Adrenal gland (tissue), 5 donors: ENCODE measurements at regions not wholly inside any gene's neighbourhood (a gene's known extent, or its start where the extent isn't known, plus 50 kb on each side); places are given as distances from the start of the nearest gene placed in this dataset.

Source experiments
- POLR2A ChIP-seq, 2 donors: fragments of 450-650 bp; IDR thresholded peaks; one replicate each; pipeline ENCODE4 v1.6.1; 2017; ENCODE audit warnings: antibody characterized with exemption in 2 of 2, mild to moderate bottlenecking in 2 of 2, moderate library complexity in 1 of 2
- TF ChIP-seq, protein P1 (sequence below), 6 experiments: fragments of 450-650 bp in 4 of 6; fragments of 200-600 bp in 2 of 6; sonication (generic) in 1 of 6; IDR thresholded peaks; 1 replicate in 5 of 6; 2 replicates in 1 of 6; pipeline versions ENCODE4 v1.5.1 to v1.8.0; 2016 to 2021; ENCODE audit warnings: antibody characterized with exemption in 6 of 6, mild to moderate bottlenecking in 2 of 6, moderate library complexity in 1 of 6
- donor health status: DM: no; HTN: no; CAD: no.

DNA sequence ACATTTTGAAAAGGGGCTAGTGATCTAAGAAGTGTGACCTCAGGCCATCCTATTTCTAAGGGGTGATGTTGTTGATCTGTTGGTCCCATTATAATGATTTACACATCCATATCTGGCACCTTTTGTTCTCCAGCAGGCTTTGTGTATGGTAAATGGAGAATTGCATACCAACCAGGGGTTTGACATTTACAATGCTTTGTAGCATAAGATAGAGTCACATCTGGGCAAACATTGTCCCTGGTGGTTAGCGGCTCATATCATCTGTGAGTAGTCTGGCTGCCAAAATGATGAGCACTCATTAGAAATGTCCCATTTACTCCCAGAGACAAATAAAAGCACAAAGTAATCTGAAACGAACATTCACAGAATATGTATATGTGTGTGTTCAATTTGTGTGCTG is 1775.5 kb upstream of the CELF4 start:
- TF ChIP-seq, protein P1, sequence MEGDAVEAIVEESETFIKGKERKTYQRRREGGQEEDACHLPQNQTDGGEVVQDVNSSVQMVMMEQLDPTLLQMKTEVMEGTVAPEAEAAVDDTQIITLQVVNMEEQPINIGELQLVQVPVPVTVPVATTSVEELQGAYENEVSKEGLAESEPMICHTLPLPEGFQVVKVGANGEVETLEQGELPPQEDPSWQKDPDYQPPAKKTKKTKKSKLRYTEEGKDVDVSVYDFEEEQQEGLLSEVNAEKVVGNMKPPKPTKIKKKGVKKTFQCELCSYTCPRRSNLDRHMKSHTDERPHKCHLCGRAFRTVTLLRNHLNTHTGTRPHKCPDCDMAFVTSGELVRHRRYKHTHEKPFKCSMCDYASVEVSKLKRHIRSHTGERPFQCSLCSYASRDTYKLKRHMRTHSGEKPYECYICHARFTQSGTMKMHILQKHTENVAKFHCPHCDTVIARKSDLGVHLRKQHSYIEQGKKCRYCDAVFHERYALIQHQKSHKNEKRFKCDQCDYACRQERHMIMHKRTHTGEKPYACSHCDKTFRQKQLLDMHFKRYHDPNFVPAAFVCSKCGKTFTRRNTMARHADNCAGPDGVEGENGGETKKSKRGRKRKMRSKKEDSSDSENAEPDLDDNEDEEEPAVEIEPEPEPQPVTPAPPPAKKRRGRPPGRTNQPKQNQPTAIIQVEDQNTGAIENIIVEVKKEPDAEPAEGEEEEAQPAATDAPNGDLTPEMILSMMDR (IDR thresholded peaks at IDR 0.05), result no peak
- TF ChIP-seq POLR2A (IDR thresholded peaks at IDR 0.05), result no peak
